WTC11 (cell line): ENCODE measurements at regions not wholly inside any gene's neighbourhood (a gene's known extent, or its start where the extent isn't known, plus 50 kb on each side); places are given as distances from the start of the nearest gene placed in this dataset.

Source experiments
- ATAC-seq: fragments of 200-7000 bp; cut with Tn5 transposase; 2 replicates; pipeline ENCODE4 v1.10.0; 2021; ENCODE audit warnings: mild to moderate bottlenecking, moderate library complexity
- CTCF ChIA-PET: fragments of 300-600 bp; sonication (Branson Sonifier 250); formaldehyde crosslinking; loops from one replicate; lab custom pipeline; 2021; ENCODE audit warnings: antibody characterized with exemption; lab: Charles Lee
- POLR2A ChIA-PET: fragments of 350-600 bp; sonication (Branson Sonifier 250); formaldehyde crosslinking; loops from one replicate; lab custom pipeline; 2021; ENCODE audit warnings: antibody characterized with exemption; lab: Charles Lee
- DNase-seq: peaks from one replicate; pipeline ENCODE4 v3.0.0; 2021; ENCODE audit warnings: low spot score
- H3K27ac Mint-ChIP-seq: 2 replicates; pipeline ENCODE4 v1.8.0; 2021; ENCODE audit warnings: mixed read lengths
- H3K27me3 Mint-ChIP-seq: 2 replicates; pipeline ENCODE4 v1.8.0; 2021; ENCODE audit warnings: low read depth, mild to moderate bottlenecking, moderate library complexity, mixed read lengths
- H3K36me3 Mint-ChIP-seq: 2 replicates; pipeline ENCODE4 v1.8.0; 2021; ENCODE audit warnings: mixed read lengths
- H3K4me1 Mint-ChIP-seq: 2 replicates; pipeline ENCODE4 v1.8.0; 2022; ENCODE audit warnings: mixed read lengths
- H3K4me3 Mint-ChIP-seq: 2 replicates; pipeline ENCODE4 v1.8.0; 2021; ENCODE audit warnings: mild to moderate bottlenecking, moderate library complexity, mixed read lengths
- H3K9me3 Mint-ChIP-seq: 2 replicates; pipeline ENCODE4 v1.8.0; 2021; ENCODE audit warnings: mixed read lengths
- E2F1 ChIP-seq: sonication (generic); formaldehyde crosslinking; IDR thresholded peaks from 2 replicates; pipeline ENCODE4 v1.8.0; 2022; ENCODE audit warnings: mild to moderate bottlenecking, missing genetic modification reagents
- E2F4 ChIP-seq: sonication (generic); formaldehyde crosslinking; IDR thresholded peaks from 2 replicates; pipeline ENCODE4 v1.8.1; 2022; ENCODE audit warnings: low read depth, mild to moderate bottlenecking, moderate library complexity, missing genetic modification reagents, borderline replicate concordance
- ERG ChIP-seq: fragments of 250-450 bp; sonication (Bioruptor Pico); IDR thresholded peaks from 2 replicates; pipeline ENCODE4 v1.8.0; 2021; ENCODE audit warnings: mild to moderate bottlenecking
- ESRRA ChIP-seq: sonication (generic); formaldehyde crosslinking; IDR thresholded peaks from 2 replicates; pipeline ENCODE4 v1.8.1; 2022; ENCODE audit warnings: mild to moderate bottlenecking, missing genetic modification reagents, borderline replicate concordance
- GTF2I ChIP-seq: fragments of 250-450 bp; sonication (Bioruptor Pico); conservative IDR thresholded peaks from 2 replicates; pipeline ENCODE4 v1.4.0; 2021; ENCODE audit warnings: mild to moderate bottlenecking
- IRF1 ChIP-seq: sonication (generic); formaldehyde crosslinking; IDR thresholded peaks from 2 replicates; pipeline ENCODE4 v1.8.0; 2023; ENCODE audit warnings: missing genetic modification reagents
- JUN ChIP-seq: sonication (generic); formaldehyde crosslinking; IDR thresholded peaks from 2 replicates; pipeline ENCODE4 v1.8.0; 2023; ENCODE audit warnings: mild to moderate bottlenecking, missing genetic modification reagents
- MAX ChIP-seq: sonication (generic); formaldehyde crosslinking; IDR thresholded peaks from 2 replicates; pipeline ENCODE4 v1.8.0; 2022; ENCODE audit warnings: mild to moderate bottlenecking, missing genetic modification reagents
- NFATC4 ChIP-seq: fragments of 250-450 bp; sonication (Bioruptor Pico); IDR thresholded peaks from 2 replicates; pipeline ENCODE4 v1.9.0; 2021; ENCODE audit warnings: mild to moderate bottlenecking
- NR3C1 ChIP-seq: sonication (generic); formaldehyde crosslinking; conservative IDR thresholded peaks from 2 replicates; pipeline ENCODE4 v1.8.1; 2023; ENCODE audit warnings: low read depth, mild to moderate bottlenecking, missing genetic modification reagents
- RORB ChIP-seq: fragments of 250-450 bp; sonication (Bioruptor Pico); IDR thresholded peaks from 2 replicates; pipeline ENCODE4 v1.9.0; 2021; ENCODE audit warnings: mild to moderate bottlenecking
- SMAD3 ChIP-seq: sonication (generic); formaldehyde crosslinking; IDR thresholded peaks from 2 replicates; pipeline ENCODE4 v1.8.0; 2022; ENCODE audit warnings: missing genetic modification reagents, mild to moderate bottlenecking, borderline replicate concordance
- STAT6 ChIP-seq: sonication (generic); formaldehyde crosslinking; conservative IDR thresholded peaks from 2 replicates; pipeline ENCODE4 v1.8.1; 2023; ENCODE audit warnings: mild to moderate bottlenecking, low read depth, missing genetic modification reagents, moderate library complexity
- USF2 ChIP-seq: sonication (generic); formaldehyde crosslinking; IDR thresholded peaks from 2 replicates; pipeline ENCODE4 v1.8.1; 2023; ENCODE audit warnings: mild to moderate bottlenecking, missing genetic modification reagents, moderate library complexity
- ZBTB43 ChIP-seq: sonication (generic); formaldehyde crosslinking; IDR thresholded peaks from 2 replicates; pipeline ENCODE4 v1.8.1; 2023; ENCODE audit warnings: mild to moderate bottlenecking, missing genetic modification reagents
- ZNF232 ChIP-seq: sonication (generic); formaldehyde crosslinking; IDR thresholded peaks from 2 replicates; pipeline ENCODE4 v1.8.0; 2022; ENCODE audit warnings: mild to moderate bottlenecking, missing genetic modification reagents
- ZNF512 ChIP-seq: sonication (generic); formaldehyde crosslinking; IDR thresholded peaks from 2 replicates; pipeline ENCODE4 v1.8.1; 2022; ENCODE audit warnings: missing genetic modification reagents, borderline replicate concordance

- H3K9me3 Mint-ChIP-seq, result no peaks in the 10 kb centered on the region
- no peak for ATAC-seq
- TF ChIP-seq SMAD3 (CRISPR knock-in tag) (no peak), USF2 (CRISPR knock-in tag) (no peak), ZBTB43 (CRISPR knock-in tag) (no peak), JUN (CRISPR knock-in tag) (no peak), ZNF232 (CRISPR knock-in tag) (no peak), IRF1 (CRISPR knock-in tag) (no peak), GTF2I (CRISPR knock-in tag) (no peak), RORB (CRISPR knock-in tag) (no peak), ERG (CRISPR knock-in tag) (no peak)
- H3K27ac Mint-ChIP-seq, result no peak overlapping the region
- POLR2A ChIA-PET, result no interaction called here
- no peaks in the 10 kb centered on the region for H3K27me3 Mint-ChIP-seq
- no peak for DNase-seq
- no peak overlapping the region for H3K4me3 Mint-ChIP-seq
- H3K4me1 Mint-ChIP-seq, result peaks cover 7% of the 10 kb centered on the region; the same call in 1 of the 2 replicates
- CTCF ChIA-PET, result interaction anchor here (0.6 to 0.8 kb wide), 2 partner anchors 16 to 149 kb away, joined by 3 read pairs; no protein-coding TSS in a partner anchor
- H3K36me3 Mint-ChIP-seq, result no peaks in the 10 kb centered on the region
These were observed 162.1 kb downstream of the NHLRC3 start for GRCh38 chr13:39200249-39200910.

GRCh38 chr13:39201180-39201579 lies 162.9 kb downstream of the NHLRC3 start:
- CTCF ChIA-PET, result interaction anchor here (0.6 to 0.8 kb wide), 2 partner anchors 150 to 415 kb away, joined by 3 read pairs; no protein-coding TSS in a partner anchor

More at GRCh38 chr13:39201180-39201579, 162.9 kb downstream of the NHLRC3 start:
- DNase-seq (no peak), ATAC-seq (no peak)
- Mint-ChIP-seq H3K27ac (no peak overlapping the region), H3K36me3 (no peaks in the 10 kb centered on the region), H3K9me3 (no peaks in the 10 kb centered on the region), H3K4me1 (peaks cover 7% of the 10 kb centered on the region; the same call in 1 of the 2 replicates), H3K4me3 (no peak overlapping the region), H3K27me3 (no peaks in the 10 kb centered on the region)
- POLR2A ChIA-PET, result no interaction called here
- TF ChIP-seq MAX (CRISPR knock-in tag) (no peak), E2F4 (CRISPR knock-in tag) (no peak), NR3C1 (CRISPR knock-in tag) (no peak), E2F1 (CRISPR knock-in tag) (no peak), NFATC4 (CRISPR knock-in tag) (no peak), STAT6 (CRISPR knock-in tag) (no peak), ZNF512 (CRISPR knock-in tag) (no peak), ESRRA (no peak), ZBTB43 (CRISPR knock-in tag) (no peak)
